Activated T-cell treated with anti-CD3 and anti-CD28 coated beads, Interleukin-2, amount 50 U/mL, for 4 hours (primary cell): ENCODE measurements at regions not wholly inside any gene's neighbourhood (a gene's known extent, or its start where the extent isn't known, plus 50 kb on each side); places are given as distances from the start of the nearest gene placed in this dataset.

Experiments
- ATAC-seq, 2 donors: fragments of 200-7000 bp; cut with Tn5 transposase; one replicate each; pipeline ENCODE4 v1.10.0; 2021
- DNase-seq: peaks from one replicate; pipeline ENCODE4 v3.0.0-alpha.2; 2020
- H3K27me3 Mint-ChIP-seq: one replicate; pipeline ENCODE4 v1.8.0; 2021; ENCODE audit warnings: low read depth, mixed read lengths
- H3K36me3 Mint-ChIP-seq: one replicate; pipeline ENCODE4 v1.8.0; 2022; ENCODE audit warnings: mixed read lengths; ENCODE audit not compliant: insufficient read depth
- H3K4me1 Mint-ChIP-seq: one replicate; pipeline ENCODE4 v1.8.0; 2021; ENCODE audit warnings: low read depth, mixed read lengths
- H3K4me3 Mint-ChIP-seq: one replicate; pipeline ENCODE4 v1.8.0; 2021; ENCODE audit warnings: mild to moderate bottlenecking, moderate library complexity, mixed read lengths
- H3K9me3 Mint-ChIP-seq: one replicate; pipeline ENCODE4 v1.8.0; 2021; ENCODE audit warnings: mixed read lengths

GRCh38 chr2:188824125-188824524, 150.0 kb upstream of the COL3A1 start:
- no peaks in the 10 kb centered on the region for H3K9me3 Mint-ChIP-seq
- no peak overlapping the region for H3K4me3 Mint-ChIP-seq
- H3K27me3 Mint-ChIP-seq, result no peaks in the 10 kb centered on the region
- no peaks in the 10 kb centered on the region for H3K36me3 Mint-ChIP-seq
- DNase-seq, result no peak
- H3K4me1 Mint-ChIP-seq, result no peaks in the 10 kb centered on the region
- ATAC-seq, result no peak

GRCh38 chr2:188833331-188833730, 140.8 kb upstream of the COL3A1 start:
- ATAC-seq (no peak), DNase-seq (no peak)
- H3K27me3 Mint-ChIP-seq, result no peaks in the 10 kb centered on the region
- H3K36me3 Mint-ChIP-seq, result no peaks in the 10 kb centered on the region
- no peak overlapping the region for H3K4me3 Mint-ChIP-seq
- no peaks in the 10 kb centered on the region for H3K4me1 Mint-ChIP-seq
- H3K9me3 Mint-ChIP-seq, result peaks cover 7% of the 10 kb centered on the region

GRCh38 chr2:188833799-188834198, 140.4 kb upstream of the COL3A1 start:
- Mint-ChIP-seq H3K4me3 (no peak overlapping the region), H3K4me1 (no peaks in the 10 kb centered on the region), H3K27me3 (no peaks in the 10 kb centered on the region), H3K9me3 (peaks cover 12% of the 10 kb centered on the region), H3K36me3 (no peaks in the 10 kb centered on the region)
- ATAC-seq (no peak), DNase-seq (no peak)

- Mint-ChIP-seq H3K9me3 (peaks cover 14% of the 10 kb centered on the region), H3K4me1 (no peaks in the 10 kb centered on the region), H3K4me3 (no peak overlapping the region), H3K36me3 (no peaks in the 10 kb centered on the region), H3K27me3 (no peaks in the 10 kb centered on the region)
- ATAC-seq (no peak), DNase-seq (no peak)
Measured at GRCh38 chr2:188835006-188835405, 139.2 kb upstream of the COL3A1 start.

- no peak overlapping the region for H3K4me3 Mint-ChIP-seq
- no peaks in the 10 kb centered on the region for H3K36me3 Mint-ChIP-seq
- H3K4me1 Mint-ChIP-seq, result no peaks in the 10 kb centered on the region
- DNase-seq (no peak), ATAC-seq (no peak)
- peaks cover 14% of the 10 kb centered on the region for H3K9me3 Mint-ChIP-seq
- H3K27me3 Mint-ChIP-seq, result no peaks in the 10 kb centered on the region
Measured at GRCh38 chr2:188835821-188836220, 138.4 kb upstream of the COL3A1 start.

DNA sequence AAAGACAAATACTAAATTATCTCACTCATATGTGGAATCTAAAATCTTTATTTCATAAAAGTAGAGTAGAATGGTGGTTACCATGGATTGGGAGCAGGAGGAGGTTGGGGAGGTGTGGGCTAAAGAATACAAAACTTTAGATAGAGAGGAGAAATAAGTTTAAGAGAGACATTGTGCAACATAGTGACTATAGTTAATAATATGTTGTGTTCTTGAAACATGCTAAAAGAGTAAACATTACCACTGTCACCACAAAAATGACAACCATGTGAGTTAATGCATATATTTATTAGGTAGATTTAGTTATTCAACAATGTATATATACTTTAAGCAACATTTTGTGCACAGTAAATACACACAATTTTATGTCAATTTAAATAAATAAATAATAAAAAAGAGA, 128.5 kb upstream of the COL3A1 start:
- no peak for DNase-seq

GRCh38 chr2:188848887-188849435, 125.2 kb upstream of the COL3A1 start:
- ATAC-seq, result no peak
- Mint-ChIP-seq H3K36me3 (no peaks in the 10 kb centered on the region), H3K4me1 (no peaks in the 10 kb centered on the region), H3K9me3 (peaks cover 7% of the 10 kb centered on the region), H3K27me3 (no peaks in the 10 kb centered on the region), H3K4me3 (no peak overlapping the region)
- no peak for DNase-seq

More for the DNA sequence above, 128.5 kb upstream of the COL3A1 start:
- Mint-ChIP-seq H3K27me3 (no peaks in the 10 kb centered on the region), H3K36me3 (no peaks in the 10 kb centered on the region), H3K4me1 (no peaks in the 10 kb centered on the region), H3K4me3 (no peak overlapping the region), H3K9me3 (peaks cover 7% of the 10 kb centered on the region)
- ATAC-seq, result no peak

DNA sequence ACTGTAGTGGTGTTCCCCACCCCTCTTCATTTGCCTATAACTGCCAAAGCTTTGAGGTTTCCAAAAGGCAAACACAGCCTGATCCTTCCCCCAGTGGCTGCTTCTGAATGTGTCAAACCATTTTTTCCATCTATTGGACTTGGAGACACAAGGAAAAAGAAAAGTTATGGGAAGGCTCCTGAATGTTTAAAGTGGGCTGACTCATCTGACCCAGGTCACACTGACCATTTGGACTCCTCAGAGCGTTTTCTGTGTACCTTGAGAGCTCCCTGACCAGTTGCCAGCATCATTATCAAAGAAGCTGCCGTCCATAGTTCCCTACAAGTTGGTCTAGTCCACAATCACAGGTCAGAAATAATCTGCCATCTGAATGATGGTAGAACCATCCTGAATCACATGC, 123.4 kb upstream of the COL3A1 start:
- peaks cover 8% of the 10 kb centered on the region for H3K9me3 Mint-ChIP-seq
- no peak for ATAC-seq
- no peak overlapping the region for H3K4me3 Mint-ChIP-seq
- H3K4me1 Mint-ChIP-seq, result no peaks in the 10 kb centered on the region
- no peaks in the 10 kb centered on the region for H3K36me3 Mint-ChIP-seq
- H3K27me3 Mint-ChIP-seq, result no peaks in the 10 kb centered on the region
- DNase-seq, result no peak

GRCh38 chr2:188851311-188851710, 122.9 kb upstream of the COL3A1 start:
- DNase-seq (no peak), ATAC-seq (no peak)
- H3K27me3 Mint-ChIP-seq, result no peaks in the 10 kb centered on the region
- H3K36me3 Mint-ChIP-seq, result no peaks in the 10 kb centered on the region
- peaks cover 8% of the 10 kb centered on the region for H3K9me3 Mint-ChIP-seq
- no peak overlapping the region for H3K4me3 Mint-ChIP-seq
- no peaks in the 10 kb centered on the region for H3K4me1 Mint-ChIP-seq

DNA sequence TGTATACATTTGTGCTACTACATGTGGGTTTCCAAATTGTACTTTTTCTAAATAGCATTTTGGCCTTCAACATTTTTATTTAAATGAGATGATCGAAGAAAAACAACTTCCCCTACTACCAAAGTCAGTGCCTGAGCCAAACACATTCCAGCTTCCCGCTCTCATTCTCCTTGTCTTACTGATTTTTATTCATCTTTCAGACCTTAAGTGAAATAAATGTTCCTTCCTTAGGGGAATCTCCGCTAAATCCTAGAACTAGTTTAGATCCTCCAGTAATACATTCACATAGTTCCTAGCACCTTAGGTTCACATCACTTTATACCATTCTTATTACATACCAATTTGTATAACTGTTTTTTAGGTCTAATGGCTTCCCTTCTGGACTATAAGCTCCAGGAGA, 122.3 kb upstream of the COL3A1 start:
- Mint-ChIP-seq H3K9me3 (peaks cover 4% of the 10 kb centered on the region), H3K4me3 (no peak overlapping the region), H3K36me3 (no peaks in the 10 kb centered on the region), H3K4me1 (no peaks in the 10 kb centered on the region), H3K27me3 (no peaks in the 10 kb centered on the region)
- ATAC-seq (no peak), DNase-seq (no peak)

DNA sequence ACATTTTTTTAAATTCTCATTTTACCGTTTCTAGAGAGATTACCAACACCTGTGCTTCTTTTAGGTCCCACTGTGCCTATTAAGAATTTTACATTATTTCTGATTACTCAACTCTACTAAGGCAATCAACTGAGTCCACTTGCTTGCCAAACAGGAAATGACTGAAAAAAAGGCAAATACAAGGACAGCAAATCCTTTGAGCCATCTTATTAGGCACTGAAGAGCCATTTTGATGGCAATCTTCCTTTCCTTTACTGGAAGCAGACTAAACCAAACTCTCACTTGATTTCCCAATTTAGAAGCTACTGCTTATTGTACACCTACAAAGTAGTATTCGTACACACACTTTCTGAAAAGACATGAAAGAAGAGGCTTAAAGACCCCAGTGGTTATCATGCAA, 121.4 kb upstream of the COL3A1 start:
- no peak for DNase-seq
- no peak overlapping the region for H3K4me3 Mint-ChIP-seq
- H3K4me1 Mint-ChIP-seq, result no peaks in the 10 kb centered on the region
- no peaks in the 10 kb centered on the region for H3K36me3 Mint-ChIP-seq
- peaks cover 4% of the 10 kb centered on the region for H3K9me3 Mint-ChIP-seq
- no peaks in the 10 kb centered on the region for H3K27me3 Mint-ChIP-seq
- no peak for ATAC-seq

DNA sequence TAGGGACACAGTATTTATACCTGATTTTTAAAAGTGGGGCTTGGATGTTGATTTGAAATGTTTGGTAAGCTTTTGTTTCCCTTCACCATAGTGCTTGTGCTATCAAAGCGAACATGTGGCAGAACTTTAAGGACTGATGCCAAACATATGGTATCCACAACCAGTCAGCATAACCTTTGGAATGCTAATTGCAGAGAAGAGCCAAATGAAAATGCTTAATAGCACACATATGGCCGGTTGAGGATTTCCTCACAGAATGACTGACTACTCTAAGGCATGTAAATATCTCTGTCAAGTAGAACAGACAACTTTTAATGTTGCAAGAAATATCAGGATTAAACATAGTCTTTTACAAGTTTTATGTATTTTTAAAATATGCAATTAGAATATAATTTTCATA, 120.9 kb upstream of the COL3A1 start:
- DNase-seq (no peak), ATAC-seq (no peak)
- no peak overlapping the region for H3K4me3 Mint-ChIP-seq
- peaks cover 4% of the 10 kb centered on the region for H3K9me3 Mint-ChIP-seq
- no peaks in the 10 kb centered on the region for H3K36me3 Mint-ChIP-seq
- H3K27me3 Mint-ChIP-seq, result no peaks in the 10 kb centered on the region
- H3K4me1 Mint-ChIP-seq, result no peaks in the 10 kb centered on the region

DNA sequence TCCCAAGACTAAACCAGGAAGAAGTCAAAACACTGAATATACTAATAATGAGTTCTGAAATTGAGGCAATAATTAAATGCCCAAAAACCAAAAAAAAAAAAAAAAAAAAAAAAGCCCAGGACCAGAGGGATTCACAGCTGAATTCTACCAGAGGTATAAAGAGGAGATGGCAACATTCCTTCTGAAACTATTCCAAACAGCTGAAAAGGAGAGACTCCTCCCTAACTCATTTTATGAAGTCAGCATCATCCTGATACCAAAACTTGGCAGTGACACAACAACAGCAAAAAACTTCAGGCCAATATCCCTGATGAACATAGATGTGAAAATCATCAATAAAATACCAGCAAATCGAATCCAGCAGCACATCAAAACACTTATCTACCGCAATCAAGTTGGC, 108.5 kb upstream of the COL3A1 start:
- no peak for DNase-seq
- Mint-ChIP-seq H3K27me3 (no peaks in the 10 kb centered on the region), H3K9me3 (no peaks in the 10 kb centered on the region), H3K4me1 (no peaks in the 10 kb centered on the region), H3K36me3 (no peaks in the 10 kb centered on the region), H3K4me3 (no peak overlapping the region)
- no peak for ATAC-seq

DNA sequence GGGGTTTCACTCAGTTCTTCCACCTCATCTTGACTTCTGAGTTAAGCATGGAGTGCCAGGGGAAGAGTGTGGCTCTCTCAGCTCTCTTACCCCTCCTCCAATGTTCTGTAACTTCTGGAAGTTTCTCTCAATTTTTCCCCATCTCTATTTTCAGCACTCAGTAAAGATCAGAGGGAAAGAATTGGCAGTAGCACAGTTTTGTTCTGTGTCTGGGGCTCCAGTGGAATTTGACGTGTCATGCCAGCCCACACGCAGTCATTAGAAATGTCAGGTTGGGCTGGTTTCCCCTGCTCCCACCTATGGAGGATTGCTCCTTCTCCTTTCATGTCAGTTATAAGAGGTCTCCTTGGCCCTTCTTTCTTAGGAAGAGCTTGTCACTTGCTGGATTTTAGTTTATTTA, 104.6 kb upstream of the COL3A1 start:
- Mint-ChIP-seq H3K4me3 (no peak overlapping the region), H3K36me3 (no peaks in the 10 kb centered on the region), H3K27me3 (no peaks in the 10 kb centered on the region), H3K9me3 (no peaks in the 10 kb centered on the region), H3K4me1 (no peaks in the 10 kb centered on the region)
- DNase-seq (no peak), ATAC-seq (no peak)

GRCh38 chr2:188870289-188870688, 103.9 kb upstream of the COL3A1 start:
- no peaks in the 10 kb centered on the region for H3K36me3 Mint-ChIP-seq
- no peaks in the 10 kb centered on the region for H3K4me1 Mint-ChIP-seq
- H3K27me3 Mint-ChIP-seq, result no peaks in the 10 kb centered on the region
- no peak overlapping the region for H3K4me3 Mint-ChIP-seq
- ATAC-seq (peak; percentile 67 to 77), DNase-seq (no peak)
- H3K9me3 Mint-ChIP-seq, result no peaks in the 10 kb centered on the region

DNA sequence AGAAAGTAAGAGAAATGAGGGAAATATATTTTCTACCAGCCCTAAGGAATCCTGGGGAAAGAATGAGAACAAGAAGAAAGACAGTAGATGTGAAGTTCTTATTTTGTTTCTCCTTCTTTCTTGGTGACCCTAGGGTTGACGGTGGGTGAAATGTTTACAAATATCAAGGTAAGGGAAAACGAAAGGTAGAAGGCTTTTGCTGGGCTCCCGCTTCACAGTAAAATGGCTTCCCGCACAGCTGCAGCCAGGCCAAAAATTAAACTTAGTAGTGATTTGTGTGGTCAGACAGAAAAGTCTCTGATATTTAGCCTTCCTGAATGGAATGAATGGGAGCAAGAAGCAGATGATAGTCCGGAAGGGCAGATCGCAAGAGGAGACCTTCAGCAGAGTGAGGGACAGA, 99.1 kb upstream of the COL3A1 start:
- ATAC-seq, result no peak
- no peaks in the 10 kb centered on the region for H3K36me3 Mint-ChIP-seq
- H3K4me1 Mint-ChIP-seq, result no peaks in the 10 kb centered on the region
- H3K4me3 Mint-ChIP-seq, result no peak overlapping the region
- no peaks in the 10 kb centered on the region for H3K27me3 Mint-ChIP-seq
- no peak for DNase-seq
- H3K9me3 Mint-ChIP-seq, result no peaks in the 10 kb centered on the region
